Pancreas (tissue), 10 donors: ENCODE measurements at regions not wholly inside any gene's neighbourhood (a gene's known extent, or its start where the extent isn't known, plus 50 kb on each side); places are given as distances from the start of the nearest gene placed in this dataset.
"Not testable (repeated sequence)": the region's sequence is repeated elsewhere in the genome, so short reads cannot be mapped to it uniquely, and the experiment has no call there.

Experiments
- ATAC-seq, 4 donors: fragments of 200-7000 bp; cut with Tn5 transposase; one replicate each; pipeline versions ENCODE4 v1.8.0 to v1.9.1; 2020; ENCODE audit warnings: mild to moderate bottlenecking in 4 of 4, moderate library complexity in 4 of 4
- DNase-seq, 6 donors: peaks; one replicate each; pipeline ENCODE4 v3.0.0-alpha.2; 2020
- FAIRE-seq: peaks from 2 replicates; lab custom pipeline; 2012; peaks lifted over from hg19 to GRCh38; lab: Jason Lieb, UNC
- H3K27ac ChIP-seq, 4 donors: fragments of 200-600 bp; sonication (generic); 1 replicate in 3 of 4; 2 replicates in 1 of 4; pipeline versions ENCODE4 v1.5.0 to v1.8.0; 2020
- H3K27me3 ChIP-seq, 4 donors: fragments of 200-600 bp; one replicate each; pipeline ENCODE4 v1.8.0; 2021
- H3K36me3 ChIP-seq, 3 donors: fragments of 200-600 bp; sonication (generic) in 1 of 3; one replicate each; pipeline versions ENCODE4 v1.5.0 to v1.8.0; 2020 to 2021
- H3K4me1 ChIP-seq, 3 donors: fragments of 200-600 bp; one replicate each; pipeline ENCODE4 v1.8.0; 2021
- H3K4me3 ChIP-seq, 4 donors: fragments of 200-600 bp; sonication (generic) in 2 of 4; one replicate each; pipeline versions ENCODE4 v1.5.0 to v1.8.0; 2020 to 2021
- H3K9me3 ChIP-seq, 4 donors: fragments of 200-600 bp; one replicate each; pipeline ENCODE4 v1.8.0; 2021
- CTCF ChIP-seq, 4 donors: fragments of 200-600 bp; sonication (generic) in 3 of 4; IDR thresholded peaks; one replicate each; pipeline versions ENCODE4 v1.5.0 to v1.8.0; 2021; ENCODE audit warnings: antibody characterized with exemption in 4 of 4
- WGBS, 2 donors: extraction: QIAGEN DNeasy Blood & Tissue Kit; methylation state at CpG; one replicate each; pipeline ENCODE4 v1.1.7; 2013; 5-methylcytosine and 5-hydroxymethylcytosine counted together
- intact Hi-C, 3 donors: fragments of 100-400 bp; cut with DNase I; formaldehyde crosslinking; loops; one replicate each; pipeline versions ENCODE4 v1.11.1 to v1.14.2; 2022
- donor health status: healthy with polysubstance abuse.
- donor health status: DM: no; HTN: no; CAD: no; lungs with moderate emphysema.
- donor health status: DM: no; HTN: no; CAD: no.
- donor health status: control.
- donor health status: control.
- donor health status: Bipolar disorder and iron deficiency.
- donor health status: DM: yes; HTN: yes; CAD: no.
- donor health status: DM: no; HTN: no; CAD: no.
- donor health status: DM: no; HTN: no; CAD: no.
- donor health status: DM: yes; HTN: yes; CAD: no.

GRCh38 chr18:34322365-34323289 is 97.9 kb upstream of the NOL4 start:
- ATAC-seq (peak; percentile 61 to 91 (median 86)), FAIRE-seq (no peak), DNase-seq (peak in 5 of 6 donors; percentile 22 to 73 (median 40))
- TF ChIP-seq CTCF (IDR thresholded peaks at IDR 0.05) = peak; percentile 21 to 63 (median 46)
- peak overlapping the region in 2 of 4 donors; percentile 2 to 7 for H3K4me3 ChIP-seq
- no peaks in the 10 kb centered on the region for H3K4me1 ChIP-seq
- no peaks in the 10 kb centered on the region for H3K36me3 ChIP-seq
- H3K27me3 ChIP-seq = no peaks in the 10 kb centered on the region
- WGBS, 2 donors = 15% methylated on average over 16 of the region's 16 CpGs
- no peaks in the 10 kb centered on the region for H3K9me3 ChIP-seq
- intact Hi-C loops = no loop called here
- H3K27ac ChIP-seq = no peak overlapping the region

- TF ChIP-seq CTCF (IDR thresholded peaks at IDR 0.05) = no peak
- ATAC-seq = no peak
- no peaks in the 10 kb centered on the region for H3K27me3 ChIP-seq
- H3K4me3 ChIP-seq = no peak overlapping the region
- FAIRE-seq = no peak
- no peak for DNase-seq
- intact Hi-C loops = no loop called here
- 27 to 36% methylated on average over 1 of the region's 1 CpG for WGBS, 2 donors
- no peaks in the 10 kb centered on the region for H3K4me1 ChIP-seq
- no peaks in the 10 kb centered on the region for H3K36me3 ChIP-seq
- H3K9me3 ChIP-seq = no peaks in the 10 kb centered on the region
- H3K27ac ChIP-seq = no peak overlapping the region
Measured at GRCh38 chr18:34329840-34330239, 105.1 kb upstream of the NOL4 start.

GRCh38 chr18:34330308-34330707 is 105.6 kb upstream of the NOL4 start:
- intact Hi-C loops = no loop called here
- H3K9me3 ChIP-seq = no peaks in the 10 kb centered on the region
- TF ChIP-seq CTCF (IDR thresholded peaks at IDR 0.05) = no peak
- WGBS, 2 donors = 59 to 61% methylated on average over 3 of the region's 3 CpGs
- DNase-seq = no peak
- H3K36me3 ChIP-seq = no peaks in the 10 kb centered on the region
- ATAC-seq = no peak
- no peaks in the 10 kb centered on the region for H3K4me1 ChIP-seq
- no peak overlapping the region for H3K27ac ChIP-seq
- no peak overlapping the region for H3K4me3 ChIP-seq
- no peaks in the 10 kb centered on the region for H3K27me3 ChIP-seq
- FAIRE-seq = no peak

GRCh38 chr18:34330907-34331306 is 106.2 kb upstream of the NOL4 start:
- H3K9me3 ChIP-seq, intact Hi-C loops, H3K27ac ChIP-seq, DNase-seq, H3K36me3 ChIP-seq, H3K27me3 ChIP-seq, FAIRE-seq, ATAC-seq, H3K4me1 ChIP-seq, H3K4me3 ChIP-seq: not testable (repeated sequence)
- 95 to 96% methylated on average over 11 to 12 of the region's 12 CpGs for WGBS, 2 donors

GRCh38 chr18:34331343-34331742 is 106.6 kb upstream of the NOL4 start:
- not testable (repeated sequence) for ATAC-seq, H3K9me3 ChIP-seq, FAIRE-seq

GRCh38 chr18:34339155-34339554 is 114.4 kb upstream of the NOL4 start:
- H3K27me3 ChIP-seq = no peaks in the 10 kb centered on the region
- intact Hi-C loops = no loop called here
- 47 to 53% methylated on average over 1 of the region's 1 CpG for WGBS, 2 donors
- no peaks in the 10 kb centered on the region for H3K4me1 ChIP-seq
- FAIRE-seq (no peak), DNase-seq (no peak), ATAC-seq (no peak)
- H3K4me3 ChIP-seq = no peak overlapping the region
- no peaks in the 10 kb centered on the region for H3K36me3 ChIP-seq
- TF ChIP-seq CTCF (IDR thresholded peaks at IDR 0.05) = no peak
- no peaks in the 10 kb centered on the region for H3K9me3 ChIP-seq
- no peak overlapping the region for H3K27ac ChIP-seq

More at GRCh38 chr18:34331343-34331742, 106.6 kb upstream of the NOL4 start:
- DNase-seq, H3K27me3 ChIP-seq, intact Hi-C loops, H3K4me1 ChIP-seq, H3K4me3 ChIP-seq, H3K36me3 ChIP-seq, H3K27ac ChIP-seq: not testable (repeated sequence)
- 75 to 85% methylated on average over 9 to 15 of the region's 15 CpGs for WGBS, 2 donors
